GM12878 (cell line): ENCODE measurements at regions not wholly inside any gene's neighbourhood (a gene's known extent, or its start where the extent isn't known, plus 50 kb on each side); places are given as distances from the start of the nearest gene placed in this dataset.

Experiments used
- ATAC-seq: fragments of 200-7000 bp; cut with Tn5 transposase; 3 replicates; pipeline ENCODE4 v1.9.1; 2020; ENCODE audit warnings: mild to moderate bottlenecking, moderate library complexity
- BruUV-seq: library from RNA; stranded (reverse); fragments of 400-500 nt; replicated peaks from 2 replicates; lab custom pipeline; 2021; lab: Mats Ljungman, UMichigan
- CTCF ChIA-PET: fragments of 300-600 bp; sonication (Branson Sonifier 250); formaldehyde crosslinking; extraction: SDS; loops from one replicate; lab custom pipeline; 2021; ENCODE audit warnings: inconsistent platforms; lab: Yijun Ruan, JAX
- POLR2A ChIA-PET: fragments of 350-600 bp; formaldehyde crosslinking; extraction: SDS; loops from one replicate; lab custom pipeline; 2021; ENCODE audit warnings: inconsistent platforms; lab: Charles Lee
- RAD21 ChIA-PET: fragments of 300-600 bp; sonication (Branson Sonifier 250); formaldehyde crosslinking; loops from one replicate; lab custom pipeline; 2023; ENCODE audit warnings: antibody characterized with exemption; ENCODE audit not compliant: unreplicated experiment; lab: Charles Lee
- SMC1A ChIA-PET: fragments of 300-600 bp; sonication (Branson Sonifier 250); formaldehyde crosslinking; loops from one replicate; lab custom pipeline; 2023; ENCODE audit not compliant: unreplicated experiment, uncharacterized antibody; lab: Charles Lee
- DNase-seq: peaks from one replicate; pipeline ENCODE4 v3.0.0-alpha.2; 2011; ENCODE audit warnings: low read depth, low spot score
- FAIRE-seq: peaks from 3 replicates; lab custom pipeline; 2011; peaks lifted over from hg19 to GRCh38; lab: Jason Lieb, UNC
- H2AFZ ChIP-seq: 2 replicates; pipeline ENCODE4 v1.6.0; 2011; ENCODE audit warnings: low read depth, low read length, control low read depth; ENCODE audit not compliant: control insufficient read depth
- H3K27ac ChIP-seq: 2 replicates; pipeline ENCODE4 v1.5.1; 2011; ENCODE audit warnings: control low read depth; ENCODE audit not compliant: control insufficient read depth, insufficient read depth
- H3K27me3 ChIP-seq, 2 experiments: replicated peaks in 1 of 2; 2 replicates each; pipeline versions ENCODE4 v1.6.0 to v1.6.1; 2011; ENCODE audit warnings: low read length in 1 of 2; ENCODE audit not compliant: control insufficient read depth in 2 of 2, insufficient read depth in 2 of 2
- H3K36me3 ChIP-seq, 2 experiments: 2 replicates each; pipeline ENCODE4 v1.5.1; 2011; ENCODE audit warnings: low read length in 1 of 2; ENCODE audit not compliant: control insufficient read depth in 2 of 2, insufficient read depth in 2 of 2
- H3K4me1 ChIP-seq: 2 replicates; pipeline ENCODE4 v1.6.1; 2011; ENCODE audit warnings: mild to moderate bottlenecking, low read length, moderate library complexity, mixed read lengths; ENCODE audit not compliant: control insufficient read depth, insufficient read depth
- H3K4me2 ChIP-seq: 2 replicates; pipeline ENCODE4 v1.6.0; 2011; ENCODE audit warnings: control low read depth; ENCODE audit not compliant: control insufficient read depth, insufficient read depth
- H3K4me3 ChIP-seq: fragments of 200-600 bp; sonication (generic); 2 replicates; pipeline ENCODE4 v1.5.1; 2016
- H3K79me2 ChIP-seq: 2 replicates; pipeline ENCODE4 v1.6.0; 2011; ENCODE audit warnings: low read length; ENCODE audit not compliant: control insufficient read depth, insufficient read depth
- H3K9ac ChIP-seq: 2 replicates; pipeline ENCODE4 v1.8.0; 2011; ENCODE audit warnings: low read length, control low read depth, mixed read lengths; ENCODE audit not compliant: control insufficient read depth, insufficient read depth
- H3K9me3 ChIP-seq: replicated peaks from 3 replicates; pipeline ENCODE4 v1.5.1; 2011; ENCODE audit warnings: mild to moderate bottlenecking, low read length; ENCODE audit not compliant: control insufficient read depth, insufficient read depth
- H4K20me1 ChIP-seq: 2 replicates; pipeline ENCODE4 v1.6.0; 2011; ENCODE audit not compliant: control insufficient read depth, insufficient read depth
- BACH1 ChIP-seq: fragments of 450-650 bp; IDR thresholded peaks from 2 replicates; pipeline ENCODE4 v1.6.1; 2017; ENCODE audit warnings: mild to moderate bottlenecking, borderline replicate concordance
- ZNF274 ChIP-seq: IDR thresholded peaks from one replicate; pipeline ENCODE4 v1.8.0; 2011; ENCODE audit not compliant: insufficient read length, insufficient read depth
- WGBS: methylation state at CpG from one replicate; pipeline ENCODE4 v1.1.6; 2016; ENCODE audit warnings: low lambda C conversion rate; ENCODE audit not compliant: insufficient replicate concordance, insufficient coverage; ENCODE audit errors: missing lambda C conversion rate; 5-methylcytosine and 5-hydroxymethylcytosine counted together
- in situ Hi-C: fragments of 300-500 bp; cut with MboI; formaldehyde crosslinking; loops from 9 replicates; pipeline ENCODE4 v1.14.3; 2018; ENCODE audit warnings: mixed read lengths
- intact Hi-C: fragments of 100-400 bp; cut with micrococcal nuclease; formaldehyde crosslinking; loops from one replicate; pipeline ENCODE4 v1.14.2; 2022; ENCODE audit not compliant: unreplicated experiment
- TF ChIP-seq, protein P1 (sequence below): fragments of 450-650 bp; IDR thresholded peaks from 2 replicates; pipeline ENCODE4 v1.6.1; 2016; ENCODE audit warnings: mild to moderate bottlenecking, moderate library complexity, borderline replicate concordance

DNA sequence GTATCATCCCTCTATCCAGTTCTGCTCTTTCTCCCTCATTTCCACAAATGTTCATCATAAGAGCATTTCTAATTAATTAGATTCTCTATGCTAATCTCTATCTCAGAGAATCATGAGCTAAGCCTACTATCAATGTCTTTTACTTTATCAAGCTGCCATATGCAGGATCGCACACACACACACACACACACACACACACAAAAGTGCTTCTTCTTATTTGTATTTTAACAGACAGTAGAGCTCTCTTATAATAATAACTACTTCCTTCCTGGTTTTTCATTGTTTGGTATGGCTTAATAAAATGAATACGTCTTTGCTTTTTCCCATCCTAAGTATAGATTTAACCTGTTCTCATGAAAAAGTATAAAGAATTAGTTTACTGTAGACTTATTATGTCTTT is 170.2 kb downstream of the HAO1 start:
- RAD21 ChIA-PET = no interaction called here
- intact Hi-C loops = no loop called here

More for the DNA sequence above, 170.2 kb downstream of the HAO1 start:
- Histone ChIP-seq H3K79me2 (no peaks in the 10 kb centered on the region), H3K36me3 (no peaks in the 10 kb centered on the region), H3K27ac (no peak overlapping the region), H3K4me2 (no peak overlapping the region), H3K4me3 (no peak overlapping the region), H4K20me1 (no peaks in the 10 kb centered on the region), H3K4me1 (no peaks in the 10 kb centered on the region), H3K9ac (no peak overlapping the region), H2AFZ (no peak overlapping the region), H3K27me3 (no peaks in the 10 kb centered on the region), H3K9me3 (no peaks in the 10 kb centered on the region; the same call in 2 of the 3 replicates)
- TF ChIP-seq BACH1 (no peak), ZNF274 (no peak)
- TF ChIP-seq, protein P1, sequence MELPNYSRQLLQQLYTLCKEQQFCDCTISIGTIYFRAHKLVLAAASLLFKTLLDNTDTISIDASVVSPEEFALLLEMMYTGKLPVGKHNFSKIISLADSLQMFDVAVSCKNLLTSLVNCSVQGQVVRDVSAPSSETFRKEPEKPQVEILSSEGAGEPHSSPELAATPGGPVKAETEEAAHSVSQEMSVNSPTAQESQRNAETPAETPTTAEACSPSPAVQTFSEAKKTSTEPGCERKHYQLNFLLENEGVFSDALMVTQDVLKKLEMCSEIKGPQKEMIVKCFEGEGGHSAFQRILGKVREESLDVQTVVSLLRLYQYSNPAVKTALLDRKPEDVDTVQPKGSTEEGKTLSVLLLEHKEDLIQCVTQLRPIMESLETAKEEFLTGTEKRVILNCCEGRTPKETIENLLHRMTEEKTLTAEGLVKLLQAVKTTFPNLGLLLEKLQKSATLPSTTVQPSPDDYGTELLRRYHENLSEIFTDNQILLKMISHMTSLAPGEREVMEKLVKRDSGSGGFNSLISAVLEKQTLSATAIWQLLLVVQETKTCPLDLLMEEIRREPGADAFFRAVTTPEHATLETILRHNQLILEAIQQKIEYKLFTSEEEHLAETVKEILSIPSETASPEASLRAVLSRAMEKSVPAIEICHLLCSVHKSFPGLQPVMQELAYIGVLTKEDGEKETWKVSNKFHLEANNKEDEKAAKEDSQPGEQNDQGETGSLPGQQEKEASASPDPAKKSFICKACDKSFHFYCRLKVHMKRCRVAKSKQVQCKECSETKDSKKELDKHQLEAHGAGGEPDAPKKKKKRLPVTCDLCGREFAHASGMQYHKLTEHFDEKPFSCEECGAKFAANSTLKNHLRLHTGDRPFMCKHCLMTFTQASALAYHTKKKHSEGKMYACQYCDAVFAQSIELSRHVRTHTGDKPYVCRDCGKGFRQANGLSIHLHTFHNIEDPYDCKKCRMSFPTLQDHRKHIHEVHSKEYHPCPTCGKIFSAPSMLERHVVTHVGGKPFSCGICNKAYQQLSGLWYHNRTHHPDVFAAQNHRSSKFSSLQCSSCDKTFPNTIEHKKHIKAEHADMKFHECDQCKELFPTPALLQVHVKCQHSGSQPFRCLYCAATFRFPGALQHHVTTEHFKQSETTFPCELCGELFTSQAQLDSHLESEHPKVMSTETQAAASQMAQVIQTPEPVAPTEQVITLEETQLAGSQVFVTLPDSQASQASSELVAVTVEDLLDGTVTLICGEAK = no peak
- POLR2A ChIA-PET = no interaction called here
- WGBS = 86% methylated on average over 2 of the region's 2 CpGs
- no peak for ATAC-seq
- SMC1A ChIA-PET = interaction anchor here (1.2 kb wide), 1 partner anchor 19 kb away, joined by 3 read pairs; no protein-coding TSS in a partner anchor
- in situ Hi-C loops = no loop called here
- CTCF ChIA-PET = no interaction called here
- no TSS peak for BruUV-seq
- no peak for FAIRE-seq
- DNase-seq = no peak
